HFF-Myc (cell line): ENCODE measurements at regions not wholly inside any gene's neighbourhood (a gene's known extent, or its start where the extent isn't known, plus 50 kb on each side); places are given as distances from the start of the nearest gene placed in this dataset.

ENCODE experiments used
- DNase-seq: peaks from one replicate; pipeline ENCODE4 v3.0.0-alpha.2; 2011; ENCODE audit warnings: low read depth; ENCODE audit errors: extremely low read depth
- H3K4me3 ChIP-seq: replicated peaks from 2 replicates; pipeline ENCODE4 v1.5.1; 2011; ENCODE audit warnings: low read depth, mild to moderate bottlenecking, control low read depth, low read length
- CTCF ChIP-seq: IDR thresholded peaks from 2 replicates; pipeline ENCODE4 v1.5.1; 2012; ENCODE audit warnings: mild to moderate bottlenecking, low read depth, low read length, control low read depth; ENCODE audit errors: missing control alignments

GRCh38 chr9:89838621-89839020 is 233.8 kb downstream of the GADD45G start:
- no peak overlapping the region for H3K4me3 ChIP-seq
- DNase-seq, result no peak
- no peak for TF ChIP-seq CTCF

GRCh38 chr9:89839449-89839848 is 234.6 kb downstream of the GADD45G start:
- no peak for DNase-seq
- TF ChIP-seq CTCF, result no peak
- no peak overlapping the region for H3K4me3 ChIP-seq

- DNase-seq, result no peak
- TF ChIP-seq CTCF, result no peak
- no peak overlapping the region for H3K4me3 ChIP-seq
Measured at GRCh38 chr9:89839952-89840351, 235.1 kb downstream of the GADD45G start.

GRCh38 chr9:89841456-89841855 is 236.6 kb downstream of the GADD45G start:
- no peak for TF ChIP-seq CTCF
- no peak overlapping the region for H3K4me3 ChIP-seq
- DNase-seq, result no peak

GRCh38 chr9:89842267-89842768 is 237.5 kb downstream of the GADD45G start:
- DNase-seq, result no peak
- TF ChIP-seq CTCF, result no peak
- no peak overlapping the region for H3K4me3 ChIP-seq

GRCh38 chr9:89843074-89843473 is 238.3 kb downstream of the GADD45G start:
- no peak overlapping the region for H3K4me3 ChIP-seq
- no peak for DNase-seq
- TF ChIP-seq CTCF, result no peak

- TF ChIP-seq CTCF, result no peak
- no peak overlapping the region for H3K4me3 ChIP-seq
- DNase-seq, result no peak
Measured at GRCh38 chr9:89843591-89843990, 238.8 kb downstream of the GADD45G start.
